HepG2 (cell line): ENCODE measurements at regions not wholly inside any gene's neighbourhood (a gene's known extent, or its start where the extent isn't known, plus 50 kb on each side); places are given as distances from the start of the nearest gene placed in this dataset.

Experiments used
- ATAC-seq: fragments of 200-7000 bp; cut with Tn5 transposase; 3 replicates; pipeline ENCODE4 v1.9.1; 2020; ENCODE audit warnings: mild to moderate bottlenecking, moderate library complexity
- BruUV-seq: library from RNA; stranded (reverse); fragments of 400-500 nt; replicated peaks from 2 replicates; lab custom pipeline; 2021; lab: Mats Ljungman, UMichigan
- CTCF ChIA-PET: fragments of 300-600 bp; formaldehyde crosslinking; extraction: SDS; loops from one replicate; lab custom pipeline; 2021; ENCODE audit warnings: low total read pairs, inconsistent platforms, low intra/inter-chr PET ratio; lab: Yijun Ruan, JAX
- POLR2A ChIA-PET: fragments of 350-600 bp; sonication (Branson Sonifier 250); formaldehyde crosslinking; loops from one replicate; lab custom pipeline; 2020; ENCODE audit warnings: antibody characterized with exemption, inconsistent platforms; lab: Yijun Ruan, JAX
- DNase-seq: peaks from one replicate; pipeline ENCODE4 v3.0.0-alpha.2; 2015; ENCODE audit warnings: low spot score
- FAIRE-seq: peaks from 3 replicates; lab custom pipeline; 2011; peaks lifted over from hg19 to GRCh38; lab: Jason Lieb, UNC
- H2AFZ ChIP-seq: one replicate; pipeline ENCODE4 v1.6.1; 2011; ENCODE audit warnings: low read length, inconsistent platforms
- H3K27ac ChIP-seq: fragments of 300-600 bp; 3 replicates; pipeline ENCODE4 v1.8.0; 2011; ENCODE audit warnings: mixed run types, mild to moderate bottlenecking, mixed read lengths, low read length, inconsistent platforms; ENCODE audit not compliant: insufficient read depth; ENCODE audit errors: extremely low read length
- H3K27me3 ChIP-seq, 2 experiments: fragments of 200-600 bp in 1 of 2; 2 replicates in 1 of 2; 3 replicates in 1 of 2; pipeline versions ENCODE4 v1.6.0 to v1.8.0; 2011; ENCODE audit warnings: low read length in 2 of 2, mild to moderate bottlenecking in 2 of 2, moderate library complexity in 2 of 2, inconsistent platforms in 1 of 2; ENCODE audit not compliant: insufficient read depth in 2 of 2, control insufficient read depth in 1 of 2
- H3K36me3 ChIP-seq, 2 experiments: fragments of 200-600 bp in 1 of 2; replicated peaks in 1 of 2; 2 replicates in 1 of 2; 3 replicates in 1 of 2; pipeline versions ENCODE4 v1.5.1 to v1.8.0; 2011; ENCODE audit warnings: low read length in 2 of 2, inconsistent platforms in 1 of 2; ENCODE audit not compliant: insufficient read depth in 2 of 2, control insufficient read depth in 1 of 2
- H3K4me1 ChIP-seq: 2 replicates; pipeline ENCODE4 v1.5.1; 2012; ENCODE audit warnings: low read length, inconsistent platforms; ENCODE audit not compliant: insufficient read depth
- H3K4me2 ChIP-seq: 2 replicates; pipeline ENCODE4 v1.6.0; 2011; ENCODE audit warnings: low read depth, low read length, inconsistent platforms
- H3K4me3 ChIP-seq, 3 experiments: fragments of 200-600 bp in 1 of 3; sonication (generic), shearing (Covaris generic) in 1 of 3; replicated peaks in 1 of 3; 2 replicates each; pipeline ENCODE4 v1.5.1; 2011 to 2016; ENCODE audit warnings: low read length in 3 of 3, inconsistent platforms in 2 of 3, low read depth in 2 of 3, mild to moderate bottlenecking in 2 of 3, control low read depth in 1 of 3, mixed read lengths in 1 of 3; ENCODE audit not compliant: insufficient read depth in 1 of 3
- H3K79me2 ChIP-seq: one replicate; pipeline ENCODE4 v1.6.1; 2011; ENCODE audit warnings: low read length, inconsistent platforms; ENCODE audit not compliant: insufficient read depth
- H3K9ac ChIP-seq: 2 replicates; pipeline ENCODE4 v1.6.0; 2011; ENCODE audit warnings: mild to moderate bottlenecking, low read depth, low read length, inconsistent platforms; ENCODE audit not compliant: insufficient read depth
- H3K9me3 ChIP-seq: 2 replicates; pipeline ENCODE4 v1.5.1; 2012; ENCODE audit warnings: mild to moderate bottlenecking, low read length
- H4K20me1 ChIP-seq: 2 replicates; pipeline ENCODE4 v1.6.0; 2011; ENCODE audit warnings: inconsistent platforms, mild to moderate bottlenecking, low read length, moderate library complexity; ENCODE audit not compliant: insufficient read depth
- EZH2 ChIP-seq: conservative IDR thresholded peaks from 2 replicates; pipeline ENCODE4 v1.6.1; 2012; ENCODE audit warnings: mild to moderate bottlenecking, low read depth, low read length, moderate library complexity
- FLYWCH1 ChIP-seq: sonication (generic); formaldehyde crosslinking; IDR thresholded peaks from 2 replicates; pipeline ENCODE4 v1.8.1; 2023; ENCODE audit warnings: mild to moderate bottlenecking, missing genetic modification reagents
- HDAC2 ChIP-seq: sonication (generic); formaldehyde crosslinking; IDR thresholded peaks from 2 replicates; pipeline ENCODE4 v1.4.0; 2020; ENCODE audit warnings: missing genetic modification reagents
- LCORL ChIP-seq, 2 experiments: fragments of 450-650 bp in 1 of 2; sonication (generic) in 1 of 2; formaldehyde crosslinking in 1 of 2; IDR thresholded peaks; 2 replicates each; pipeline versions ENCODE4 v1.5.0 to v1.6.1; 2017 to 2020; ENCODE audit warnings: antibody characterized with exemption in 1 of 2, missing genetic modification reagents in 1 of 2
- RFXANK ChIP-seq: IDR thresholded peaks from 2 replicates; pipeline ENCODE4 v1.6.1; 2016
- TERF1 ChIP-seq: sonication (generic); formaldehyde crosslinking; IDR thresholded peaks from 2 replicates; pipeline ENCODE4 v1.8.0; 2022; ENCODE audit warnings: mild to moderate bottlenecking, missing genetic modification reagents, moderate library complexity
- ZBTB14 ChIP-seq: sonication (generic); formaldehyde crosslinking; IDR thresholded peaks from 2 replicates; pipeline ENCODE4 v1.4.0; 2020; ENCODE audit warnings: missing genetic modification reagents
- ZNF281 ChIP-seq: sonication (generic); formaldehyde crosslinking; IDR thresholded peaks from 2 replicates; pipeline ENCODE4 v1.4.0; 2020; ENCODE audit warnings: missing genetic modification reagents, borderline replicate concordance
- ZNF562 ChIP-seq: sonication (generic); formaldehyde crosslinking; IDR thresholded peaks from 2 replicates; pipeline ENCODE4 v1.8.0; 2022; ENCODE audit warnings: missing genetic modification reagents, borderline replicate concordance
- WGBS: methylation state at CpG from one replicate; pipeline ENCODE4 v1.1.6; 2017; ENCODE audit warnings: low lambda C conversion rate; 5-methylcytosine and 5-hydroxymethylcytosine counted together
- in situ Hi-C: cut with HindIII; loops from 2 replicates; pipeline ENCODE4 v1.10.0; 2017; ENCODE audit warnings: low pct_unique_long_range_greater_than_20kb; ENCODE audit not compliant: extremely low pct_ligation_motif_present
- intact Hi-C: fragments of 100-400 bp; cut with micrococcal nuclease; formaldehyde crosslinking; loops from one replicate; pipeline ENCODE4 v1.10.0; 2022; ENCODE audit not compliant: unreplicated experiment

GRCh38 chr2:12415536-12415935 is 301.2 kb upstream of the TRIB2 start:
- H3K4me3 ChIP-seq = no peak overlapping the region
- H3K9ac ChIP-seq = no peak overlapping the region
- in situ Hi-C loops = no loop called here
- H2AFZ ChIP-seq = no peak overlapping the region
- H3K27ac ChIP-seq = no peak overlapping the region
- ATAC-seq = no peak
- DNase-seq = no peak
- FAIRE-seq = no peak
- TF ChIP-seq FLYWCH1 (CRISPR knock-in tag) (no peak), ZNF562 (CRISPR knock-in tag) (no peak), HDAC2 (no peak), EZH2 (no peak), LCORL (IDR thresholded peaks at IDR 0.05) (no peak), LCORL (CRISPR knock-in tag; IDR thresholded peaks at IDR 0.05) (no peak), ZBTB14 (no peak), ZNF281 (CRISPR knock-in tag) (no peak), TERF1 (CRISPR knock-in tag) (no peak), RFXANK (no peak)
- CTCF ChIA-PET = no interaction called here
- no peaks in the 10 kb centered on the region for H3K27me3 ChIP-seq
- WGBS = 3% methylated on average over 3 of the region's 3 CpGs
- H3K4me1 ChIP-seq = no peaks in the 10 kb centered on the region
- no peaks in the 10 kb centered on the region for H3K9me3 ChIP-seq
- BruUV-seq = no TSS peak
- POLR2A ChIA-PET = no interaction called here
- H3K4me2 ChIP-seq = no peak overlapping the region
- H3K36me3 ChIP-seq = no peaks in the 10 kb centered on the region
- no peaks in the 10 kb centered on the region for H4K20me1 ChIP-seq
- intact Hi-C loops = loop anchor here (5.0 kb wide), 1 partner anchor 517 kb away; no protein-coding TSS in a partner anchor
- H3K79me2 ChIP-seq = no peaks in the 10 kb centered on the region
